ENCODE measurements at regions not wholly inside any gene's neighbourhood (a gene's known extent, or its start where the extent isn't known, plus 50 kb on each side); places are given as distances from the start of the nearest gene placed in this dataset.

GRCh38 chr15:93210995-93211394, 122.0 kb upstream of the RGMA start:
- H3K9me3 ChIP-seq, result peaks cover 0 to 11% (median 0%) of the 10 kb centered on the region in 11 donors
- H3K36me3 ChIP-seq, result no peaks in the 10 kb centered on the region
- DNase-seq (no peak), ATAC-seq (no peak)
- no peaks in the 10 kb centered on the region for H3K27me3 ChIP-seq
- TF ChIP-seq, protein P1, sequence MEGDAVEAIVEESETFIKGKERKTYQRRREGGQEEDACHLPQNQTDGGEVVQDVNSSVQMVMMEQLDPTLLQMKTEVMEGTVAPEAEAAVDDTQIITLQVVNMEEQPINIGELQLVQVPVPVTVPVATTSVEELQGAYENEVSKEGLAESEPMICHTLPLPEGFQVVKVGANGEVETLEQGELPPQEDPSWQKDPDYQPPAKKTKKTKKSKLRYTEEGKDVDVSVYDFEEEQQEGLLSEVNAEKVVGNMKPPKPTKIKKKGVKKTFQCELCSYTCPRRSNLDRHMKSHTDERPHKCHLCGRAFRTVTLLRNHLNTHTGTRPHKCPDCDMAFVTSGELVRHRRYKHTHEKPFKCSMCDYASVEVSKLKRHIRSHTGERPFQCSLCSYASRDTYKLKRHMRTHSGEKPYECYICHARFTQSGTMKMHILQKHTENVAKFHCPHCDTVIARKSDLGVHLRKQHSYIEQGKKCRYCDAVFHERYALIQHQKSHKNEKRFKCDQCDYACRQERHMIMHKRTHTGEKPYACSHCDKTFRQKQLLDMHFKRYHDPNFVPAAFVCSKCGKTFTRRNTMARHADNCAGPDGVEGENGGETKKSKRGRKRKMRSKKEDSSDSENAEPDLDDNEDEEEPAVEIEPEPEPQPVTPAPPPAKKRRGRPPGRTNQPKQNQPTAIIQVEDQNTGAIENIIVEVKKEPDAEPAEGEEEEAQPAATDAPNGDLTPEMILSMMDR (IDR thresholded peaks at IDR 0.05), result no peak
- no peak overlapping the region for H3K4me3 ChIP-seq
- no peak overlapping the region for H3K27ac ChIP-seq
- WGBS, 2 donors, result 82 to 93% methylated on average over 5 of the region's 5 CpGs
- intact Hi-C loops (cut with DNase I), result loop anchor here in 2 of 10 donors (10.0 kb wide), 1 partner anchor 116 kb away; no protein-coding TSS in a partner anchor
- H3K4me1 ChIP-seq, result peaks cover 0 to 12% (median 4%) of the 10 kb centered on the region in 9 donors

DNA sequence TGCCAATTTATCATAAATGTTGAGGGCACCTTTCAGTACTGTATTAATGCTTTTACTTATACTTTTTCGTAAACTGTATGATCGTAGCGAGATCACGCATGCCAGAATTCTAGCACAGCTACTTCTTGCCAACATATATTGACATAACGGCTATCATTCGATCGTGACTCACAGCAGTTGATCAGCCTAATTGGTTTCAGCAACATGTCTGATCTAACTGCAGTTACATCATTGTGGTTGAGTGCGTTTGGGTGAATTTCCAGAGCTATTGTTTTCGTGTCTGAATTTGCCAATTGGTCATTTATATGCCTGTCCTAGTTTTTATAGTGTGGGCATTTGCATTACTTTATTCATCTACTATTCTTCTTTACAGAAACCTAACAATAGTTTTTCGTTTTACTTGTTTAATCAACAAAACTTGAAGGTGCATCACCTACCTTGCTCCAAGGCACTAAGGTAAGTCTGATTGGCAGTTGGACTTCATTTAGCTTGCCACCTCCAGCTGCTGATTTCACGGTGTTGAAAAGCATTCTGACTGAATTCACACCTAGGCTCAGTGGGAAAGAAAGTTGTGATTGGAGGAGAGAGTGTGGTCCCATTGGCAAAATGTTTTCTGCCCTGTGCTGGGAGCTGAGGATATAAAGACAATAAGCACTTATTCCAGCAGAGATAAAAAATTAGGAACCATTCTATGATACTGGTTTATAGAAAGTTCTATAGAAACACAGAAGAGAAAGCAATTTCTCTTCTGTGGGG, 120.9 kb upstream of the RGMA start:
- ATAC-seq, result no peak
- H3K9me3 ChIP-seq, result peaks cover 0 to 11% (median 0%) of the 10 kb centered on the region in 11 donors
- DNase-seq, result no peak
- H3K4me3 ChIP-seq, result no peak overlapping the region
- WGBS, 2 donors, result 81 to 87% methylated on average over 11 of the region's 11 CpGs
- intact Hi-C loops (cut with DNase I), result loop anchor here in 3 of 10 donors (10.0 kb wide), 2 partner anchors 65 to 115 kb away; no protein-coding TSS in a partner anchor
- no peaks in the 10 kb centered on the region for H3K27me3 ChIP-seq
- no peak overlapping the region for H3K27ac ChIP-seq
- TF ChIP-seq, protein P1 (IDR thresholded peaks at IDR 0.05), result no peak
- peaks cover 0 to 12% (median 4%) of the 10 kb centered on the region in 9 donors for H3K4me1 ChIP-seq
- no peaks in the 10 kb centered on the region for H3K36me3 ChIP-seq

DNA sequence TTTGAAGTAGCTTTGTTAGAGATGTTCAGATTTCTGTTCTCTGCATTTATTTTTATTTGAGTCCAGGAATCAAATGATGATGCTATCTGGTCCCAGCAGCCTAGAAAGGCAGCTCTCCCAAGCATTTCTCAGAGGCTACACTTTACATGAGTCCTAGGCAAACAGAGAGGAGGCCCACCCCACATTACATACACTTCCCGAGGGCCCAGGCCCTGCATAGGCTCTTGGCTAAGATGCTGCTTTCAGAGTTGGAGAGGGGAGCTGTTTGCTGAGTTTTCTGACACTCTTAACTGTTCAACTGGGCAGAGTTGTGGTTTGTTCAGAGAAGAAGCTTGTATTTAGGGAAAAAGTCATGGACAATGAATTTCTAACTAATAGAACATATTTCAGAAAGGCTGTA, 117.9 kb upstream of the RGMA start:
- no peak for ATAC-seq
- DNase-seq, result no peak
- H3K4me3 ChIP-seq, result no peak overlapping the region
- no peaks in the 10 kb centered on the region for H3K27me3 ChIP-seq
- H3K36me3 ChIP-seq, result no peaks in the 10 kb centered on the region
- peaks cover 0 to 7% (median 3%) of the 10 kb centered on the region in 9 donors for H3K4me1 ChIP-seq
- 70 to 79% methylated on average over 1 of the region's 1 CpG for WGBS, 2 donors
- intact Hi-C loops (cut with DNase I), result loop anchor here in 1 of 10 donors (10.0 kb wide), 1 partner anchor 62 kb away; no protein-coding TSS in a partner anchor
- TF ChIP-seq, protein P1 (IDR thresholded peaks at IDR 0.05), result no peak
- H3K27ac ChIP-seq, result no peak overlapping the region
- peaks cover 0 to 4% (median 0%) of the 10 kb centered on the region in 11 donors for H3K9me3 ChIP-seq

GRCh38 chr15:93205413-93205812, 116.4 kb upstream of the RGMA start:
- no peak overlapping the region for H3K4me3 ChIP-seq
- H3K27ac ChIP-seq, result no peak overlapping the region
- ATAC-seq (no peak), DNase-seq (no peak)
- TF ChIP-seq, protein P1 (IDR thresholded peaks at IDR 0.05), result no peak
- H3K4me1 ChIP-seq, result peaks cover 0 to 13% (median 3%) of the 10 kb centered on the region in 9 donors
- no peaks in the 10 kb centered on the region for H3K36me3 ChIP-seq
- 80 to 82% methylated on average over 8 of the region's 8 CpGs for WGBS, 2 donors
- no peaks in the 10 kb centered on the region for H3K27me3 ChIP-seq
- peaks cover 0 to 4% (median 0%) of the 10 kb centered on the region in 11 donors for H3K9me3 ChIP-seq
- intact Hi-C loops (cut with DNase I), result loop anchor here in 1 of 10 donors (10.0 kb wide), 1 partner anchor 61 kb away; no protein-coding TSS in a partner anchor

All from heart right ventricle (tissue), 16 donors.